ENCODE measurements at regions not wholly inside any gene's neighbourhood (a gene's known extent, or its start where the extent isn't known, plus 50 kb on each side); places are given as distances from the start of the nearest gene placed in this dataset.

DNA sequence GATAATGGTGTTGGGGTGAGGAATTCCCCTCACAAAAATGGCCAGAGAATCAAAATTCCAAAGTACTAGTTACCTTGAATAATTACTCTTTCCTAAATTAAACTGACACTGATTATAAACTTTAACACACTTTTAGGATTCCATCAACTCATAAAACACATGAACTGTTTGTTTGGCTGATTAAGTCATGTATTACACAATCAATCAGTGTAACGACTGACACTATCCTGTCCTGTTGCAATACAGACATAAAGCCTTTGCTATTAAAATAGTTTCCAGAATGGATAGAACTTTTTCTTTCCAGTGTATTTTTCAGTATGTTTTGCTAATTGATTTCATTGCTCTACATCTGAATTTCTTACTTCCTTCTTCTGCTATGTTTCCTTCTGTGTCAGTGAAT is 1709.4 kb upstream of the RAG2 start:
- TF ChIP-seq POLR2AphosphoS5 (IDR thresholded peaks at IDR 0.05; ENCODE audit: low read depth, low read length) (no peak), SIN3A (IDR thresholded peaks at IDR 0.05; ENCODE audit: borderline replicate concordance, insufficient read depth, low read depth, low read length) (no peak), TCF7L2 (IDR thresholded peaks at IDR 0.05; ENCODE audit: low read depth, low read length) (no peak)
- TF ChIP-seq, protein P1, sequence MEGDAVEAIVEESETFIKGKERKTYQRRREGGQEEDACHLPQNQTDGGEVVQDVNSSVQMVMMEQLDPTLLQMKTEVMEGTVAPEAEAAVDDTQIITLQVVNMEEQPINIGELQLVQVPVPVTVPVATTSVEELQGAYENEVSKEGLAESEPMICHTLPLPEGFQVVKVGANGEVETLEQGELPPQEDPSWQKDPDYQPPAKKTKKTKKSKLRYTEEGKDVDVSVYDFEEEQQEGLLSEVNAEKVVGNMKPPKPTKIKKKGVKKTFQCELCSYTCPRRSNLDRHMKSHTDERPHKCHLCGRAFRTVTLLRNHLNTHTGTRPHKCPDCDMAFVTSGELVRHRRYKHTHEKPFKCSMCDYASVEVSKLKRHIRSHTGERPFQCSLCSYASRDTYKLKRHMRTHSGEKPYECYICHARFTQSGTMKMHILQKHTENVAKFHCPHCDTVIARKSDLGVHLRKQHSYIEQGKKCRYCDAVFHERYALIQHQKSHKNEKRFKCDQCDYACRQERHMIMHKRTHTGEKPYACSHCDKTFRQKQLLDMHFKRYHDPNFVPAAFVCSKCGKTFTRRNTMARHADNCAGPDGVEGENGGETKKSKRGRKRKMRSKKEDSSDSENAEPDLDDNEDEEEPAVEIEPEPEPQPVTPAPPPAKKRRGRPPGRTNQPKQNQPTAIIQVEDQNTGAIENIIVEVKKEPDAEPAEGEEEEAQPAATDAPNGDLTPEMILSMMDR (IDR thresholded peaks at IDR 0.05): no peak
- TF ChIP-seq, protein P2, sequence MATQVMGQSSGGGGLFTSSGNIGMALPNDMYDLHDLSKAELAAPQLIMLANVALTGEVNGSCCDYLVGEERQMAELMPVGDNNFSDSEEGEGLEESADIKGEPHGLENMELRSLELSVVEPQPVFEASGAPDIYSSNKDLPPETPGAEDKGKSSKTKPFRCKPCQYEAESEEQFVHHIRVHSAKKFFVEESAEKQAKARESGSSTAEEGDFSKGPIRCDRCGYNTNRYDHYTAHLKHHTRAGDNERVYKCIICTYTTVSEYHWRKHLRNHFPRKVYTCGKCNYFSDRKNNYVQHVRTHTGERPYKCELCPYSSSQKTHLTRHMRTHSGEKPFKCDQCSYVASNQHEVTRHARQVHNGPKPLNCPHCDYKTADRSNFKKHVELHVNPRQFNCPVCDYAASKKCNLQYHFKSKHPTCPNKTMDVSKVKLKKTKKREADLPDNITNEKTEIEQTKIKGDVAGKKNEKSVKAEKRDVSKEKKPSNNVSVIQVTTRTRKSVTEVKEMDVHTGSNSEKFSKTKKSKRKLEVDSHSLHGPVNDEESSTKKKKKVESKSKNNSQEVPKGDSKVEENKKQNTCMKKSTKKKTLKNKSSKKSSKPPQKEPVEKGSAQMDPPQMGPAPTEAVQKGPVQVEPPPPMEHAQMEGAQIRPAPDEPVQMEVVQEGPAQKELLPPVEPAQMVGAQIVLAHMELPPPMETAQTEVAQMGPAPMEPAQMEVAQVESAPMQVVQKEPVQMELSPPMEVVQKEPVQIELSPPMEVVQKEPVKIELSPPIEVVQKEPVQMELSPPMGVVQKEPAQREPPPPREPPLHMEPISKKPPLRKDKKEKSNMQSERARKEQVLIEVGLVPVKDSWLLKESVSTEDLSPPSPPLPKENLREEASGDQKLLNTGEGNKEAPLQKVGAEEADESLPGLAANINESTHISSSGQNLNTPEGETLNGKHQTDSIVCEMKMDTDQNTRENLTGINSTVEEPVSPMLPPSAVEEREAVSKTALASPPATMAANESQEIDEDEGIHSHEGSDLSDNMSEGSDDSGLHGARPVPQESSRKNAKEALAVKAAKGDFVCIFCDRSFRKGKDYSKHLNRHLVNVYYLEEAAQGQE (IDR thresholded peaks at IDR 0.05; ENCODE audit: insufficient read depth in 1 of 2, low read depth in 2 of 2, low read length in 1 of 2): no peak

Measured in Panc1 (cell line).